ENCODE measurements at regions not wholly inside any gene's neighbourhood (a gene's known extent, or its start where the extent isn't known, plus 50 kb on each side); places are given as distances from the start of the nearest gene placed in this dataset.

GRCh38 chr14:87628780-87629179 is 364.2 kb downstream of the GALC start:
- TF ChIP-seq, protein P1, sequence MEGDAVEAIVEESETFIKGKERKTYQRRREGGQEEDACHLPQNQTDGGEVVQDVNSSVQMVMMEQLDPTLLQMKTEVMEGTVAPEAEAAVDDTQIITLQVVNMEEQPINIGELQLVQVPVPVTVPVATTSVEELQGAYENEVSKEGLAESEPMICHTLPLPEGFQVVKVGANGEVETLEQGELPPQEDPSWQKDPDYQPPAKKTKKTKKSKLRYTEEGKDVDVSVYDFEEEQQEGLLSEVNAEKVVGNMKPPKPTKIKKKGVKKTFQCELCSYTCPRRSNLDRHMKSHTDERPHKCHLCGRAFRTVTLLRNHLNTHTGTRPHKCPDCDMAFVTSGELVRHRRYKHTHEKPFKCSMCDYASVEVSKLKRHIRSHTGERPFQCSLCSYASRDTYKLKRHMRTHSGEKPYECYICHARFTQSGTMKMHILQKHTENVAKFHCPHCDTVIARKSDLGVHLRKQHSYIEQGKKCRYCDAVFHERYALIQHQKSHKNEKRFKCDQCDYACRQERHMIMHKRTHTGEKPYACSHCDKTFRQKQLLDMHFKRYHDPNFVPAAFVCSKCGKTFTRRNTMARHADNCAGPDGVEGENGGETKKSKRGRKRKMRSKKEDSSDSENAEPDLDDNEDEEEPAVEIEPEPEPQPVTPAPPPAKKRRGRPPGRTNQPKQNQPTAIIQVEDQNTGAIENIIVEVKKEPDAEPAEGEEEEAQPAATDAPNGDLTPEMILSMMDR (IDR thresholded peaks at IDR 0.05), result no peak
- TF ChIP-seq TCF7L2 (IDR thresholded peaks at IDR 0.05; ENCODE audit: low read depth, low read length) (no peak), POLR2AphosphoS5 (IDR thresholded peaks at IDR 0.05; ENCODE audit: low read depth, low read length) (no peak)

All from Panc1 (cell line).